Right hindlimb (tissue), 1 donor: ENCODE measurements at regions not wholly inside any gene's neighbourhood (a gene's known extent, or its start where the extent isn't known, plus 50 kb on each side); places are given as distances from the start of the nearest gene placed in this dataset.
"Not testable (repeated sequence)": the region's sequence is repeated elsewhere in the genome, so short reads cannot be mapped to it uniquely, and the experiment has no call there.

Source experiments
- DNase-seq: peaks from one replicate; pipeline ENCODE4 v3.0.0-alpha.2; 2018

DNA sequence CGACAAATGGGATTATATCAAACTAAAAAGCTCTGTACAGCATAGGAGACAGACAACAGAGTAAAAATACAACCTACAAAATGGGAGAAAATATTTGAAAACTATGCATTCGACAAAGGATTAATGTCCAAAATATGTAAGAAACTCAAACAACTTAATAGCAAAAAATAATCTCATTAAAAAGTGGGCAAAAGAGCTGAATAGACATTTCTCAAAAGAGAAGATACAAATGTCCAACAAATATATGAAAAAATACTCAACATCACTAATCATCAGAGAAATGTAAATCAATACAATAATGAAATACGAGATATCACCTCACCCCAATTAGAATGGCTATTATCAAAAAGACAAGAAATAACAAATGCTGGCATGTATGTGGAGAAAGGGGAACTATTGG is 272.9 kb downstream of the KLHL13 start:
- no peak for DNase-seq

DNA sequence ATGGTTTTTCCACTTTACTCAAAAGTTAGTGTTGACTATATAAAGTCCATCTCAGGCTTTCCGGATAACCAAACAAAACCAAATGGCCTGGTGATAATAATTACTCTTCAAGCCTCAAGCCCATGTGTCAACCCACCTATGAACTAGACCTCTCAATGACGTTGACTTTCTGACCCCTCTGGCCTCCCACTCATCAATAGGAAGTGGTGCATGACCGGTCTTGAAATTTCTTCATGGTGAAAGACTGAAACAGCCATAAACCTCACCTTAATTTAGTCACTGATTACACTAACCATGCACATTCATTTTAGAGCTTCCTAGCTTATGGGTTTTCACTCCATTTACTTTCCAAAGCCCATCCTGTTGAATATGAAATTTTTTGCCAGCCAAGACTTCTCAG is 276.0 kb downstream of the KLHL13 start:
- no peak for DNase-seq

DNA sequence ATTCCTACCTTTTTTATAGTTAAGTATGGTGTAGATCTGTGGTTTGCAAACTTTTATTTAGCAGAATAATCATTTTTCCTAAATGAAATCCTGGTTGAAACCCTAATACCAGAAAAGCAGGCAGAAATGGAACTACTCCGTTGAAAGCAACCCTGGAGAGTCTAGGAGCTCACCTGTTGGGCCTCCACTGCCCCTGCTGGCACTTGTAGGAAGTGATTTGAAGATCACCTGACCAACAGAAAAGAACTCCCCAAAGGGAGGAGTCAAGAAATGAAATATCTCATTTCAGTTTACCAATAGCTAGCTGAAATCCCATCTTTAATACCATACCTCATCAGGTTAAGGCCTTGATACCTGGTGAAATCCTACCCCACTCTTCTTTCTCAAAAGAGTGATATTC is 277.1 kb downstream of the KLHL13 start:
- DNase-seq: no peak

- DNase-seq: no peak
These were observed 277.9 kb downstream of the KLHL13 start for GRCh38 chrX:117838581-117839331.

- peak; percentile 24 for DNase-seq
These were observed 281.6 kb downstream of the KLHL13 start for GRCh38 chrX:117835034-117835433.

GRCh38 chrX:117834076-117834475 is 282.5 kb downstream of the KLHL13 start:
- DNase-seq: no peak

DNA sequence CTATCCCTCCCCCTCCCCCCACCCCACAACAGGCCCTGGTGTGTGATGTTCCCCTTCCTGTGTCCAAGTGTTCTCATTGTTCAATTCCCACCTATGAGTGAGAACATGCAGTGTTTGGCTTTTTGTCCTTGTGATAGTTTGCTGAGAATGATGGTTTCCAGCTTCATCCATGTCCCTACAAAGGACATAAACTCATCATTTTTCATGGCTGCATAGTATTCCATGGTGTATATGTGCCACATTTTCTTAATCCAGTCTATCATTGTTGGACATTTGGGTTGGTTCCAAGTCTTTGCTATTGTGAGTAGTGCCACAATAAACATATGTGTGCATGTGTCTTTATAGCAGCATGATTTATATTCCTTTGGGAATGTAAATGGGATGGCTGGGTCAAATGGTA is 295.1 kb downstream of the KLHL13 start:
- DNase-seq: not testable (repeated sequence)

- DNase-seq: no peak
These were observed 308.2 kb downstream of the KLHL13 start for GRCh38 chrX:117808426-117808825.

GRCh38 chrX:117803463-117803862 is 313.1 kb downstream of the KLHL13 start:
- no peak for DNase-seq

DNA sequence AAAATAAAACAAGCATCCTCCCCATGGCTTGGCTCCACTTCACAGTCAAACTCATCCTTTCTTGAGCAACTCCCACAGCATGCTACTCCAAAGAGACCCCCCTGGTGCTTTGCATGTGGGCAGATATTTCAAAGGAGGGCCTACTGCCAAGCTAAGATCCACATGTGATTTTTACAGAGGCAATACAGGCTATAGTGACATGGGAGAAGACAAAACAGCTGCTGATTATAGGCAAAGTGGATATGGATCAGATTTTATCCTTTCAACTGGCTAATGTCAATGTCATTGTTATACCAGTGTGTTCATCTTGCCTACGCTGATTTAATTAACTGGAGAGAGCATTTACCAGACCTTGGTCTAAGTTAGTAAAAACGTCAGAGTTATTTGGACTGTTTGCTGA is 328.3 kb downstream of the KLHL13 start:
- DNase-seq: no peak

DNA sequence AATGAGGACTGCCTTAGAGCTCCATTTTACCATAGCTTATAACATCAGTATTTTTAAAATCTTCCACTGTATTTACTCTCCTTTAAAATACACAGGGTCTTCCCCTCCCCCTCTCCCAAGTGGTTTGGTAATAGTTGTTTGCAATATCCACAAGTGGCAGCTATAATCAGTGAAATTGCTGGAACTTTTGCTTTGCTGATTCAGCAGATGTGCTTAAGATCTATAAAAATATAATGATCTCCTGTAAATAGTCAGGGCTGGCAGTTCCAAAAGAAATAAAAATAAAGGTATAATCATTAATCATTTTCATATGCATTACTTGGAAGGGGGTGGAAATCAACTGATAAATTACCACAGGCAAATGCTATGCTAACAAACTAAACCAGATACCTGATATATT is 345.2 kb downstream of the KLHL13 start:
- DNase-seq: no peak

DNA sequence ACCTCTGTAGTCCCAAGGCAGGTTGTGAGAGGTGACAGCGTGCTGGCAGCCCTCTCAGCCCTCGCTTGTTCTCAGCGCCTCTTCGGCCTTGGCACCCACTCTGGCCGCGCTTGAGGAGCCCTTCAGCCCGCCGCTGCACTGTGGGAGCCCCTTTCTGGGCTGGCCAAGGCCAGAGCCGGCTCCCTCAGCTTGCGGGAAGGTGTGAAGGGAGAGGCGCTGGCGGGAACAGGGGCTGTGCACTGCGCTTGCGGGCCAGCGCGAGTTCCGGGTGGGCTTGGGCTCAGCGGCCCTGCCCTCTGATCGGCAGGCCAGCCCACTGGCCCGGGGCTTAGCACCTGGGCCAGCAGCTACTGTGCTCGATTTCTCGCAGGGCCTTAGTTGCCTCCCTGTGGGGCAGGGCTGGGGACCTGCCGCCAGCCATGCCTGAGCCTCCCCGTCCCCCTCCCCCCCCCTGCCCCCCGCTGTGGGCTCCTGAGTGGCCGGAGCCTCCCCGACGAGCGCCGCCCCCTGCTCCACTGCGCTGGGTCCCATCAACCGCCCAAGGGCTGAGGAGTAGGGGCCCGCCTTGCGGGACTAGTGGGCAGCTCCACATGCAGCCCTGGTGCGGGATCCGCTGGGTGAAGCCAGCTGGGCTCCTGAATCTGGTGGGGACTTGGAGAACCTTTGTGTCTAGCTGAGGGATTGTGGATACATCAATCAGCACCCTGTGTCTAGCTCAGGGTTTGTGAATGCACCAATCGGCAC is 347.6 kb downstream of the KLHL13 start:
- DNase-seq: no peak

DNA sequence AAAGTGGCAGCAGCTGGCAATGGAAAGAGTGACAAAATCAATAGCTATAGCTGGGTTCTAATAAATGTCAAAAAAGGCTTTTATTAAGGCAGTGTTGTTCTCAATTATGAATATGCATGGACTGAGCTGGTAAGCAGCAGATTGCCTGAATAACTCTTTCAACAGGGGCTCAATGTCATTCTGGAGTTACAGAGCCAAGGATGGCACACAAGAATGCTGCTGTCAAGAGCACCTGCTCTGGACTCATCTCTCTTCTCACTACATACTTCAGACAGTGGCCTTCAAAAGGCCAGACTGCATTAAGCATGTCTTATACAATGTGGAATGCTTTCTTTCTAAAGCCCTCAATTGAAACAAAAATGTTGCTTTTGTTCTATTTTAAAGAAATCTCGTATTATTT is 351.4 kb downstream of the KLHL13 start:
- DNase-seq: no peak

GRCh38 chrX:117752745-117753144 is 363.9 kb downstream of the KLHL13 start:
- DNase-seq: no peak

- DNase-seq: no peak
These were observed 365.5 kb downstream of the KLHL13 start for GRCh38 chrX:117751155-117751554.

GRCh38 chrX:117744958-117745357 is 371.7 kb downstream of the KLHL13 start:
- DNase-seq: no peak

GRCh38 chrX:117743469-117744251 is 372.9 kb downstream of the KLHL13 start:
- no peak for DNase-seq

- no peak for DNase-seq
These were observed 403.2 kb downstream of the KLHL13 start for GRCh38 chrX:117713411-117713810.

DNA sequence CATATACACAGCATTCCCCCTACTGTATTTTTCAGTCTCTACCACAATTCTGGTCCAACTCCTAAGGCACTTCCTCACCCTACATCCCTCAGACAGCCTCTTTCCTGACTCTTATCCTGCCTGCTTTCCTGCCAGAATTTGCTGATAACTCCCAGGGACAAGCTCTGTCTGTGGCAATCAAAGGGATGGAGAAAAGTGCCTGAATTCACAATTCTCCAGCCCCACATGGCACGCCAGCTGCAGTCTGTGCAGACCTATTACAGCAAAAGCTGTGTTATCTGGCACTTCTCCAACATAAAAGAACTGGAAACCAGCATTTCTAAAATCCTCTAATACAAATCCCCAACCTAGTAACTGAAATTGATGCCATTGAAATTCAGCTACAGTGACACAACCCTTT is 404.8 kb downstream of the KLHL13 start:
- DNase-seq: no peak

GRCh38 chrX:117707948-117708743 is 408.5 kb downstream of the KLHL13 start:
- DNase-seq: no peak

DNA sequence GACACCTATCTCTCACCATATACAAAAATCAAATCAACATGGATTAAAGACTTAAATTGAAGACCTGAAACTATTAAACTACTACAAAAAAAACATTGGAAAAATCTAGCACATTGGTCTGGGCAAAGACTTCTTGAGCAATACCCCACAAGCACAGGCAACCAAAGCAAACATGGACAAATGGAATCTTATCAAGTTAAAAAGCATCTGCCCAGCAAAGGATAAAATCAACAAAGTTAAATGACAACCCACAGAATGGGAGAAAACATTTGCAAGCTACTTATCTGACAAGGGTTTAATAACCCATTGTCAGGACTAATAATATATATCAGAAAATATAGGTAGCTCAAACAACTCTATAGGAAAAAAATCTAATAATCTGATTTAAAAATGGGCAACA is 415.6 kb downstream of the KLHL13 start:
- no peak for DNase-seq

DNA sequence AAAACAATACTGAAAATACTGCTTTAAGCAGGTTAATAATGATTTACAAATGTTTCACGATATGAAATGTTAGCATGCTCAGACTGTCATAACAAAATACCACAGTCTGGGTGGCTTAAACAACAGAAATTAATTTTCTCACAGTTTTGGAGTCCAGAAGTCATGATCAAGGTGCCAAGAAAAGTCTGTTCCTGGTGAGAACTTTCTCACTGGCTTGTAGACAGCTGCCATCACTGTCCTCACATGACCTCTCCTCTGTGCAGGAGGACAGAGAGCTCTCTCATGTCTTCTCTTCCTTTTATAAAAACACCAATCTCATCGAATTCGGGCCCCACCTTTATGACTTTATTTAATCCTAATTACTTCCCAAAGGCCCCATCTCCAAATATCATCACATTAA is 426.7 kb downstream of the KLHL13 start:
- DNase-seq: no peak

DNA sequence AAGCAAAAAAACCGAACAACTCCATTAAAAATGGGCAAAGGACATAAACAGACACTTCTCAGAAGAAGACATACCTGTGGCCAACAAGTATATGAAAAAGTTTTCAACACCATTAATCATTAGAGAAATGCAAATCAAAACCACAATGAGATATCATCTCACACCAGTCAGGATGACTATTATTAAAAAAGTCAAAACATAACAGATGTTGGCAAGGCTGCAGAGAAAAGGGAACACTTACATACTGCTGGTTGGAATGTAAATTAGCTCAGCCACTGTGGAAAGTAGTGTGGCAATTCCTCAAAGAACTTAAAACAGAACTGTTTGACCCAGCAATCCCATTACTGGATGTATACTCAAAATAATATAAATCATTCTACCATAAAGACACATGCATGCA is 436.3 kb downstream of the KLHL13 start:
- DNase-seq: no peak
